ENCODE measurements at regions not wholly inside any gene's neighbourhood (a gene's known extent, or its start where the extent isn't known, plus 50 kb on each side); places are given as distances from the start of the nearest gene placed in this dataset.

- no peak for TF ChIP-seq TAF1 (IDR thresholded peaks at IDR 0.05; ENCODE audit: borderline replicate concordance, insufficient read depth, low read length)
- TF ChIP-seq SIN3A (IDR thresholded peaks at IDR 0.05; ENCODE audit: borderline replicate concordance, insufficient read depth, low read length): no peak
- TF ChIP-seq POLR2AphosphoS5 (IDR thresholded peaks at IDR 0.05; ENCODE audit: low read depth, low read length): no peak
- no peak for TF ChIP-seq REST (IDR thresholded peaks at IDR 0.05; ENCODE audit: insufficient read depth in 1 of 2, low read depth in 2 of 2, low read length in 2 of 2)
- TF ChIP-seq FOXP2 (optimal IDR thresholded peaks at IDR 0.05; ENCODE audit: borderline replicate concordance, extremely low read depth, extremely low read length, insufficient read depth): no peak
Observed at GRCh38 chr18:70522183-70522680, 233.4 kb downstream of the SOCS6 start.

All from PFSK-1 (cell line).